ENCODE measurements at regions not wholly inside any gene's neighbourhood (a gene's known extent, or its start where the extent isn't known, plus 50 kb on each side); places are given as distances from the start of the nearest gene placed in this dataset.

GRCh38 chr1:191615101-191615821, 543.0 kb upstream of the RGS18 start:
- Histone ChIP-seq H3K9me3 (no peaks in the 10 kb centered on the region), H3K4me3 (ENCODE audit: low read depth in 1 of 2, low read length in 1 of 2) (no peak overlapping the region), H3K4me1 (ENCODE audit: control insufficient read depth in 1 of 2, insufficient read depth in 1 of 2, low read depth in 1 of 2, low read length in 1 of 2) (no peaks in the 10 kb centered on the region), H3K27ac (no peak overlapping the region), H3K36me3 (no peaks in the 10 kb centered on the region), H3K27me3 (no peaks in the 10 kb centered on the region)
- no peak for TF ChIP-seq CTCF (IDR thresholded peaks at IDR 0.05)

GRCh38 chr1:191618181-191618580, 540.1 kb upstream of the RGS18 start:
- no peaks in the 10 kb centered on the region for H3K4me1 ChIP-seq (ENCODE audit: control insufficient read depth in 1 of 2, insufficient read depth in 1 of 2, low read depth in 1 of 2, low read length in 1 of 2)
- no peak overlapping the region for H3K27ac ChIP-seq
- no peak overlapping the region for H3K4me3 ChIP-seq (ENCODE audit: low read depth in 1 of 2, low read length in 1 of 2)
- H3K9me3 ChIP-seq, result no peaks in the 10 kb centered on the region
- no peaks in the 10 kb centered on the region for H3K36me3 ChIP-seq
- no peaks in the 10 kb centered on the region for H3K27me3 ChIP-seq
- no peak for TF ChIP-seq CTCF (IDR thresholded peaks at IDR 0.05)

- Histone ChIP-seq H3K27ac (no peak overlapping the region), H3K4me3 (ENCODE audit: low read depth in 1 of 2, low read length in 1 of 2) (no peak overlapping the region), H3K4me1 (ENCODE audit: control insufficient read depth in 1 of 2, insufficient read depth in 1 of 2, low read depth in 1 of 2, low read length in 1 of 2) (no peaks in the 10 kb centered on the region), H3K27me3 (no peaks in the 10 kb centered on the region), H3K9me3 (no peaks in the 10 kb centered on the region), H3K36me3 (no peaks in the 10 kb centered on the region)
- TF ChIP-seq CTCF (IDR thresholded peaks at IDR 0.05), result no peak
These were observed 537.4 kb upstream of the RGS18 start for GRCh38 chr1:191620883-191621282.

GRCh38 chr1:191624044-191624443, 534.2 kb upstream of the RGS18 start:
- Histone ChIP-seq H3K36me3 (no peaks in the 10 kb centered on the region), H3K4me3 (ENCODE audit: low read depth in 1 of 2, low read length in 1 of 2) (no peak overlapping the region), H3K27me3 (no peaks in the 10 kb centered on the region), H3K27ac (no peak overlapping the region), H3K9me3 (no peaks in the 10 kb centered on the region), H3K4me1 (ENCODE audit: control insufficient read depth in 1 of 2, insufficient read depth in 1 of 2, low read depth in 1 of 2, low read length in 1 of 2) (no peaks in the 10 kb centered on the region)
- no peak for TF ChIP-seq CTCF (IDR thresholded peaks at IDR 0.05)

- Histone ChIP-seq H3K27me3 (no peaks in the 10 kb centered on the region), H3K4me1 (ENCODE audit: control insufficient read depth in 1 of 2, insufficient read depth in 1 of 2, low read depth in 1 of 2, low read length in 1 of 2) (no peaks in the 10 kb centered on the region), H3K36me3 (no peaks in the 10 kb centered on the region), H3K9me3 (no peaks in the 10 kb centered on the region), H3K27ac (no peak overlapping the region), H3K4me3 (ENCODE audit: low read depth in 1 of 2, low read length in 1 of 2) (no peak overlapping the region)
- TF ChIP-seq CTCF (IDR thresholded peaks at IDR 0.05), result no peak
These were observed 528.4 kb upstream of the RGS18 start for GRCh38 chr1:191629836-191630235.

All from neutrophil (primary cell).